H9 (cell line): ENCODE measurements at regions not wholly inside any gene's neighbourhood (a gene's known extent, or its start where the extent isn't known, plus 50 kb on each side); places are given as distances from the start of the nearest gene placed in this dataset.

ENCODE experiments used
- DNase-seq: peaks from one replicate; pipeline ENCODE4 v3.0.0-alpha.2; 2017
- H2AFZ ChIP-seq: one replicate; pipeline ENCODE4 v1.6.1; 2013; ENCODE audit warnings: mild to moderate bottlenecking, low read length, control low read depth, moderate library complexity
- H2AK5ac ChIP-seq: 2 replicates; pipeline ENCODE4 v1.6.1; 2013; ENCODE audit warnings: low read length, control low read depth, mixed read lengths; ENCODE audit not compliant: insufficient read length
- H2BK120ac ChIP-seq: one replicate; pipeline ENCODE4 v1.6.1; 2013; ENCODE audit warnings: low read depth, mild to moderate bottlenecking, low read length, control low read depth, inconsistent platforms; ENCODE audit not compliant: poor library complexity, severe bottlenecking
- H2BK12ac ChIP-seq: 2 replicates; pipeline ENCODE4 v1.6.1; 2013; ENCODE audit warnings: low read length, control low read depth, mixed read lengths, low read depth; ENCODE audit not compliant: insufficient read length
- H2BK15ac ChIP-seq: 2 replicates; pipeline ENCODE4 v1.6.1; 2013; ENCODE audit warnings: low read depth, low read length, control low read depth
- H2BK20ac ChIP-seq: one replicate; pipeline ENCODE4 v1.6.1; 2013; ENCODE audit warnings: low read depth, mild to moderate bottlenecking, low read length, control low read depth, inconsistent platforms; ENCODE audit not compliant: poor library complexity, severe bottlenecking
- H2BK5ac ChIP-seq: 2 replicates; pipeline ENCODE4 v1.6.1; 2013; ENCODE audit warnings: low read length, control low read depth, mixed read lengths; ENCODE audit not compliant: insufficient read length
- H3K14ac ChIP-seq: 2 replicates; pipeline ENCODE4 v1.6.1; 2013; ENCODE audit warnings: low read length, control low read depth; ENCODE audit not compliant: insufficient read depth
- H3K18ac ChIP-seq: 2 replicates; pipeline ENCODE4 v1.6.1; 2013; ENCODE audit warnings: low read depth, mild to moderate bottlenecking, mixed read lengths, low read length, control low read depth; ENCODE audit not compliant: insufficient read length
- H3K23ac ChIP-seq: 2 replicates; pipeline ENCODE4 v1.6.1; 2013; ENCODE audit warnings: low read length, control low read depth, mixed read lengths, low read depth; ENCODE audit not compliant: insufficient read length
- H3K23me2 ChIP-seq: 2 replicates; pipeline ENCODE4 v1.6.1; 2013; ENCODE audit warnings: low read depth, mild to moderate bottlenecking, mixed read lengths, low read length, control low read depth; ENCODE audit not compliant: insufficient read length, poor library complexity, severe bottlenecking
- H3K27ac ChIP-seq: 2 replicates; pipeline ENCODE4 v1.5.1; 2013; ENCODE audit warnings: low read length, control low read depth, mixed read lengths, low read depth; ENCODE audit not compliant: insufficient read length
- H3K27me3 ChIP-seq: 2 replicates; pipeline ENCODE4 v1.6.1; 2013; ENCODE audit warnings: low read length, control low read depth, inconsistent platforms; ENCODE audit not compliant: insufficient read depth
- H3K4ac ChIP-seq: 2 replicates; pipeline ENCODE4 v1.6.1; 2013; ENCODE audit warnings: low read depth, mild to moderate bottlenecking, control low read depth, inconsistent platforms, low read length, moderate library complexity
- H3K4me1 ChIP-seq: 2 replicates; pipeline ENCODE4 v1.6.1; 2013; ENCODE audit warnings: low read length, control low read depth, inconsistent platforms; ENCODE audit not compliant: insufficient read depth
- H3K4me2 ChIP-seq: 2 replicates; pipeline ENCODE4 v1.6.1; 2013; ENCODE audit warnings: low read length, control low read depth, mixed read lengths; ENCODE audit not compliant: insufficient read length, insufficient read depth
- H3K56ac ChIP-seq: 2 replicates; pipeline ENCODE4 v1.6.1; 2013; ENCODE audit warnings: low read depth, mild to moderate bottlenecking, mixed read lengths, low read length, control low read depth; ENCODE audit not compliant: insufficient read length
- H3K79me1 ChIP-seq: 2 replicates; pipeline ENCODE4 v1.6.1; 2013; ENCODE audit warnings: low read depth, mild to moderate bottlenecking, moderate library complexity, low read length, control low read depth, inconsistent platforms; ENCODE audit not compliant: insufficient read depth, poor library complexity, severe bottlenecking
- H3K79me2 ChIP-seq: 2 replicates; pipeline ENCODE4 v1.6.1; 2013; ENCODE audit warnings: low read length, control low read depth, inconsistent platforms; ENCODE audit not compliant: insufficient read depth
- H3K9ac ChIP-seq: 2 replicates; pipeline ENCODE4 v1.6.1; 2013; ENCODE audit warnings: low read length, control low read depth, mixed read lengths; ENCODE audit not compliant: insufficient read length; ENCODE audit errors: extremely low read depth
- H3K9me3 ChIP-seq: one replicate; pipeline ENCODE4 v1.6.1; 2013; ENCODE audit warnings: low read depth, low read length, inconsistent platforms; ENCODE audit not compliant: control insufficient read depth
- H3T11ph ChIP-seq: one replicate; pipeline ENCODE4 v1.6.1; 2013; ENCODE audit warnings: mild to moderate bottlenecking, low read length, control low read depth, inconsistent platforms
- H4K20me1 ChIP-seq: one replicate; pipeline ENCODE4 v1.6.1; 2013; ENCODE audit not compliant: control insufficient read depth, insufficient read length, insufficient read depth
- H4K5ac ChIP-seq: 2 replicates; pipeline ENCODE4 v1.6.1; 2013; ENCODE audit warnings: low read depth, mild to moderate bottlenecking, mixed read lengths, low read length, control low read depth; ENCODE audit not compliant: insufficient read length
- H4K8ac ChIP-seq: replicated peaks from 2 replicates; pipeline ENCODE4 v1.6.1; 2013; ENCODE audit warnings: low read length, control low read depth, mixed read lengths, low read depth; ENCODE audit not compliant: insufficient read length
- H4K91ac ChIP-seq: 2 replicates; pipeline ENCODE4 v1.6.1; 2013; ENCODE audit warnings: low read depth, mild to moderate bottlenecking, moderate library complexity, mixed read lengths, low read length, control low read depth; ENCODE audit not compliant: insufficient read length
- H3K27ac Mint-ChIP-seq, 3 experiments: 2 replicates in 2 of 3; 3 replicates in 1 of 3; pipeline ENCODE4 v1.8.0; 2020 to 2021; ENCODE audit warnings: mixed read lengths in 3 of 3, mild to moderate bottlenecking in 1 of 3, moderate library complexity in 1 of 3
- H3K27me3 Mint-ChIP-seq: 2 replicates; pipeline ENCODE4 v1.8.0; 2021; ENCODE audit warnings: low read depth, mild to moderate bottlenecking, moderate library complexity, mixed read lengths
- H3K36me3 Mint-ChIP-seq, 3 experiments: 2 replicates in 2 of 3; 3 replicates in 1 of 3; pipeline ENCODE4 v1.8.0; 2020 to 2021; ENCODE audit warnings: low read depth in 3 of 3, mixed read lengths in 3 of 3; ENCODE audit not compliant: insufficient read depth in 1 of 3
- H3K4me1 Mint-ChIP-seq, 2 experiments: 2 replicates each; pipeline ENCODE4 v1.8.0; 2020; ENCODE audit warnings: mixed read lengths in 2 of 2
- H3K4me3 Mint-ChIP-seq, 2 experiments: 2 replicates in 1 of 2; 3 replicates in 1 of 2; pipeline ENCODE4 v1.8.0; 2020 to 2021; ENCODE audit warnings: mild to moderate bottlenecking in 2 of 2, mixed read lengths in 2 of 2, moderate library complexity in 1 of 2
- H3K9me3 Mint-ChIP-seq, 2 experiments: 2 replicates in 1 of 2; 3 replicates in 1 of 2; pipeline ENCODE4 v1.8.0; 2020; ENCODE audit warnings: mild to moderate bottlenecking in 2 of 2, mixed read lengths in 2 of 2, moderate library complexity in 1 of 2
- CTCF ChIP-seq: fragments of 200-600 bp; sonication (generic); conservative IDR thresholded peaks from 3 replicates; pipeline ENCODE4 v1.8.0; 2021; ENCODE audit warnings: antibody characterized with exemption, mild to moderate bottlenecking
- WGBS: extraction: QIAGEN DNeasy Blood & Tissue Kit; methylation state at CpG from one replicate; pipeline ENCODE4 v1.1.7; 2013; ENCODE audit warnings: missing lambda C conversion rate, low lambda C conversion rate, mixed read lengths; ENCODE audit not compliant: insufficient read length; ENCODE audit errors: extremely low coverage; 5-methylcytosine and 5-hydroxymethylcytosine counted together

- Histone ChIP-seq H3K27ac (no peak overlapping the region), H2AK5ac (no peak overlapping the region), H2BK15ac (no peak overlapping the region), H2BK20ac (no peak overlapping the region), H3K79me1 (no peaks in the 10 kb centered on the region), H2BK5ac (no peak overlapping the region), H3K4me1 (no peaks in the 10 kb centered on the region), H3K27me3 (no peaks in the 10 kb centered on the region), H4K91ac (no peak overlapping the region), H4K8ac (no peak overlapping the region), H3K9me3 (no peaks in the 10 kb centered on the region), H2AFZ (no peak overlapping the region), H2BK12ac (no peak overlapping the region), H2BK120ac (no peak overlapping the region), H3K4me2 (no peak overlapping the region), H3K9ac (no peak overlapping the region), H3K4ac (no peak overlapping the region), H3K23ac (no peak overlapping the region), H3K14ac (no peak overlapping the region; the same call in 1 of the 2 replicates), H4K5ac (no peak overlapping the region), H3K23me2 (no peaks in the 10 kb centered on the region), H3K79me2 (no peaks in the 10 kb centered on the region), H3K18ac (no peak overlapping the region), H3T11ph (no peak overlapping the region), H3K56ac (no peak overlapping the region), H4K20me1 (no peaks in the 10 kb centered on the region)
- no peaks in the 10 kb centered on the region for H3K9me3 Mint-ChIP-seq
- no CpG with 5 or more reads among the region's 3 CpGs for WGBS
- peak overlapping the region in 1 of 3 experiments; percentile 82; a peak in 3 of 7 replicates for H3K27ac Mint-ChIP-seq
- DNase-seq = no peak
- TF ChIP-seq CTCF = no peak
- H3K4me3 Mint-ChIP-seq = no peak overlapping the region
- H3K4me1 Mint-ChIP-seq = peaks cover 7% of the 10 kb centered on the region in 2 experiments
- no peaks in the 10 kb centered on the region; the same call in 1 of the 2 replicates for H3K27me3 Mint-ChIP-seq
- H3K36me3 Mint-ChIP-seq = no peaks in the 10 kb centered on the region
Measured at GRCh38 chr7:53993224-53993623, 549.0 kb upstream of the VSTM2A start.
